Aorta (tissue), 5 donors: ENCODE measurements at regions not wholly inside any gene's neighbourhood (a gene's known extent, or its start where the extent isn't known, plus 50 kb on each side); places are given as distances from the start of the nearest gene placed in this dataset.
"Not testable (repeated sequence)": the region's sequence is repeated elsewhere in the genome, so short reads cannot be mapped to it uniquely, and the experiment has no call there.

Experiments
- ATAC-seq: fragments of 200-7000 bp; cut with Tn5 transposase; one replicate; pipeline ENCODE4 v1.9.1; 2022; ENCODE audit warnings: moderate library complexity; ENCODE audit not compliant: low FRiP score
- DNase-seq, 2 donors: peaks; one replicate each; pipeline ENCODE4 v3.0.0-alpha.2; 2020
- H3K27ac ChIP-seq, 2 donors: one replicate each; pipeline ENCODE4 v1.5.1; 2013; ENCODE audit warnings: low read length in 2 of 2, mild to moderate bottlenecking in 2 of 2, moderate library complexity in 2 of 2, control low read depth in 1 of 2, inconsistent platforms in 1 of 2, low read depth in 1 of 2
- H3K27me3 ChIP-seq, 2 donors: one replicate each; pipeline ENCODE4 v1.6.1; 2013; ENCODE audit warnings: control low read depth in 1 of 2, low read length in 1 of 2, mild to moderate bottlenecking in 1 of 2, moderate library complexity in 1 of 2; ENCODE audit not compliant: insufficient read depth in 2 of 2, control insufficient read depth in 1 of 2
- H3K36me3 ChIP-seq, 2 donors: one replicate each; pipeline ENCODE4 v1.6.1; 2013; ENCODE audit warnings: control low read depth in 1 of 2, low read length in 1 of 2, mild to moderate bottlenecking in 1 of 2; ENCODE audit not compliant: insufficient read depth in 2 of 2, control insufficient read depth in 1 of 2
- H3K4me1 ChIP-seq, 2 donors: one replicate each; pipeline ENCODE4 v1.6.1; 2013; ENCODE audit warnings: low read length in 2 of 2, control low read depth in 1 of 2, mild to moderate bottlenecking in 1 of 2, moderate library complexity in 1 of 2; ENCODE audit not compliant: insufficient read depth in 2 of 2, control insufficient read depth in 1 of 2
- H3K4me3 ChIP-seq, 2 donors: one replicate each; pipeline ENCODE4 v1.5.1; 2013; ENCODE audit warnings: low read length in 2 of 2, control low read depth in 1 of 2, mild to moderate bottlenecking in 1 of 2
- H3K9me3 ChIP-seq: one replicate; pipeline ENCODE4 v1.6.1; 2013; ENCODE audit warnings: mild to moderate bottlenecking, low read length; ENCODE audit not compliant: control insufficient read depth
- WGBS, 2 donors: extraction: QIAGEN DNeasy Blood & Tissue Kit; methylation state at CpG; one replicate each; pipeline ENCODE4 v1.1.7; 2013; 5-methylcytosine and 5-hydroxymethylcytosine counted together
- intact Hi-C, 2 donors: fragments of 100-400 bp; cut with DNase I; formaldehyde crosslinking; loops; one replicate each; pipeline versions ENCODE4 v1.14.2 to v1.15.0; 2022
- donor health status: healthy with polysubstance abuse.
- donor health status: Bipolar disorder and iron deficiency.
- donor health status: DM: no; HTN: no; CAD: no.
- donor health status: DM: no; HTN: no; CAD: no.
- donor health status: DM: yes; HTN: yes; CAD: no.

- ATAC-seq, result no peak
- intact Hi-C loops, result no loop called here
- Histone ChIP-seq H3K27ac (no peak overlapping the region), H3K9me3 (no peaks in the 10 kb centered on the region), H3K4me3 (no peak overlapping the region), H3K27me3 (no peaks in the 10 kb centered on the region), H3K36me3 (no peaks in the 10 kb centered on the region), H3K4me1 (no peaks in the 10 kb centered on the region)
- 92 to 94% methylated on average over 1 of the region's 1 CpG for WGBS, 2 donors
- no peak for DNase-seq
Measured at GRCh38 chr4:38290914-38291313, 330.7 kb downstream of the PTTG2 start.

- 63 to 64% methylated on average over 1 of the region's 1 CpG for WGBS, 2 donors
- no peaks in the 10 kb centered on the region for H3K36me3 ChIP-seq
- no peak for ATAC-seq
- DNase-seq, result no peak
- H3K9me3 ChIP-seq, result no peaks in the 10 kb centered on the region
- no peaks in the 10 kb centered on the region for H3K4me1 ChIP-seq
- no peak overlapping the region for H3K4me3 ChIP-seq
- intact Hi-C loops, result no loop called here
- no peaks in the 10 kb centered on the region for H3K27me3 ChIP-seq
- no peak overlapping the region for H3K27ac ChIP-seq
Measured at GRCh38 chr4:38292529-38292928, 332.3 kb downstream of the PTTG2 start.

DNA sequence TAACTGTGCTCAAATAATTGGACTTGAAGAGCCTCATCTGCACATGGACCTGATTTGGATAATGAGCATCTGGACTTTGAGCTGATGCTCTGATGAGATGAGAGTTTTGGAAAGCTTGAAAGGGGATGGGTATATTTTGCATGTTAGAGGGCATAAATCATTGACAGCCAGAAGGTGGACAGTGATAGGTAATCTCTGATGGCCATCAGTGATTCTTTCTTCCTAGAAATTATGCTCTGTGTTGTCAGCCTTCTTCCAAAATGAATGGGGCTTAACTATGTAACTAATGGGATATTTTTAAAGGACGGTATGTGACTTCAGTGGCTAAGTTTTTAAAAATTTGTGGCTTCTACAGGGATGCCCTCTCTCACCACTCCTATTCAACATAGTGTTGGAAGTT is 334.0 kb downstream of the PTTG2 start:
- intact Hi-C loops, result no loop called here
- no peaks in the 10 kb centered on the region for H3K36me3 ChIP-seq
- H3K4me1 ChIP-seq, result no peaks in the 10 kb centered on the region
- no peaks in the 10 kb centered on the region for H3K27me3 ChIP-seq
- H3K4me3 ChIP-seq, result no peak overlapping the region
- 89 to 92% methylated on average over 1 of the region's 1 CpG for WGBS, 2 donors
- H3K9me3 ChIP-seq, result peaks cover 5% of the 10 kb centered on the region
- no peak for ATAC-seq
- H3K27ac ChIP-seq, result no peak overlapping the region
- no peak for DNase-seq

GRCh38 chr4:38297061-38297460 is 336.9 kb downstream of the PTTG2 start:
- 88 to 89% methylated on average over 3 of the region's 3 CpGs for WGBS, 2 donors
- no peak for ATAC-seq

GRCh38 chr4:38298868-38299713 is 338.9 kb downstream of the PTTG2 start:
- 73 to 76% methylated on average over 1 of the region's 1 CpG for WGBS, 2 donors
- Histone ChIP-seq H3K27me3 (no peaks in the 10 kb centered on the region), H3K9me3 (peaks cover 5% of the 10 kb centered on the region), H3K4me3 (no peak overlapping the region), H3K27ac (no peak overlapping the region), H3K4me1 (no peaks in the 10 kb centered on the region), H3K36me3 (no peaks in the 10 kb centered on the region)
- intact Hi-C loops, result no loop called here
- ATAC-seq (no peak), DNase-seq (no peak)

More at GRCh38 chr4:38297061-38297460, 336.9 kb downstream of the PTTG2 start:
- DNase-seq, result no peak
- H3K27me3 ChIP-seq, result no peaks in the 10 kb centered on the region
- intact Hi-C loops, result no loop called here
- H3K9me3 ChIP-seq, result peaks cover 5% of the 10 kb centered on the region
- no peak overlapping the region for H3K4me3 ChIP-seq
- H3K27ac ChIP-seq, result no peak overlapping the region
- H3K4me1 ChIP-seq, result no peaks in the 10 kb centered on the region
- H3K36me3 ChIP-seq, result no peaks in the 10 kb centered on the region

DNA sequence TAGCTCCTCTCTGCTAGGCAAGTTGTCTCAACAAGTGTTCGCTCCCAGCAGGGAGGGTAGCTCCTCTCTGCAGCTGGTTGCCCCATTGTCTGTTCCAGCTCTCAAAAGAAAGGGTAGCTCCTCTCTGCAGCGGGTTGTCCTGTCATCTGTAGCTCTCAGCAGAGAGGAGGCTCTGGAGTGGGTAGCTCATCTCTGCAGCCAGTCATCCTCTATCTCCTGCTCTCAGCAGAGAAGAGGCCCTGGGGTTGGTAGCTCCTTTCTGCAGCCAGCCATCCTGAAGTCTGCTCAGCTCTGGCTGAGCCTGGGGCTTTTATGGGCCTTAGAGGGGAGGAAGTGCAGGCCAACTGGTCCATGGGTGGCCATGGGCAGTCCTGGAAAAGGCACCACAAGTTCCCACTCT is 342.7 kb downstream of the PTTG2 start:
- Histone ChIP-seq H3K27me3 (no peaks in the 10 kb centered on the region), H3K36me3 (no peaks in the 10 kb centered on the region), H3K4me3 (no peak overlapping the region), H3K27ac (no peak overlapping the region), H3K4me1 (no peaks in the 10 kb centered on the region), H3K9me3 (peaks cover 4% of the 10 kb centered on the region)
- ATAC-seq (no peak), DNase-seq (no peak)
- intact Hi-C loops, result no loop called here
- WGBS, 2 donors, result 86 to 92% methylated on average over 2 of the region's 2 CpGs

GRCh38 chr4:38304460-38304859 is 344.3 kb downstream of the PTTG2 start:
- H3K9me3 ChIP-seq, ATAC-seq, H3K27ac ChIP-seq, H3K4me3 ChIP-seq, H3K27me3 ChIP-seq, H3K36me3 ChIP-seq, H3K4me1 ChIP-seq, intact Hi-C loops, DNase-seq: not testable (repeated sequence)
- 98 to 99% methylated on average over 5 of the region's 5 CpGs for WGBS, 2 donors

GRCh38 chr4:38306482-38307071 is 346.4 kb downstream of the PTTG2 start:
- H3K36me3 ChIP-seq, result no peaks in the 10 kb centered on the region
- no peaks in the 10 kb centered on the region for H3K4me1 ChIP-seq
- WGBS, 2 donors, result 57 to 62% methylated on average over 3 of the region's 3 CpGs
- H3K27ac ChIP-seq, result no peak overlapping the region
- H3K27me3 ChIP-seq, result no peaks in the 10 kb centered on the region
- ATAC-seq (no peak), DNase-seq (no peak)
- intact Hi-C loops, result no loop called here
- H3K4me3 ChIP-seq, result no peak overlapping the region
- H3K9me3 ChIP-seq, result no peaks in the 10 kb centered on the region

DNA sequence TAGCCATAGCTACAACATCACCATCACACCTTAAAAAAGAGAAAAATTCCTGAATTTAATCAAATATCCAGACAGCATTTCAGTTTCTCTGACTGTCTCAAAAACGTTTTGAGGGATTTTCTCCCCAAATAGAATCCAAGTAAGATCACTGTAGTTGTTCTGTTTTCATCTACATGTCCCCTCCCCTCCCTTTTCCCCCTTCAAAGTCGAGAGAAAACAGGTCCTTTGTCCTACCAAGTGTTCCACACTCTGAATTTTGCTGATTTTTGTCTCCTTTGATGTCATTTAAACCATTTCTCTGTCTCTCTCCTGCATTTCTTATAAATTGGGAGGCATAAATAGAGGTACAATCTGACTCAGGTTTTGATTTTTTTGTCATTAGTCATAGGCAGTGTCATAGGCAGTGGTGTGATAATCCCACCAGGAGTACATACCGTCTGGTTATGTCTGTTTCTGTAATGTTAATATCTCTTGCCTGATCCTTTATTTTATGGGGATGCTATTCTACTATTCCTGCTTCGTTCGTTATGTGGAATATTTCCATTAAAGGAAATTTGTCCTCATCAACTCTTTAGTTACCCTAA is 348.6 kb downstream of the PTTG2 start:
- peaks cover 2% of the 10 kb centered on the region for H3K9me3 ChIP-seq
- ATAC-seq, result no peak
- no peak overlapping the region for H3K27ac ChIP-seq
- no peak for DNase-seq
- 45 to 52% methylated on average over 5 of the region's 5 CpGs for WGBS, 2 donors
- no peak overlapping the region for H3K4me3 ChIP-seq
- no peaks in the 10 kb centered on the region for H3K27me3 ChIP-seq
- intact Hi-C loops, result no loop called here
- no peaks in the 10 kb centered on the region for H3K4me1 ChIP-seq
- no peaks in the 10 kb centered on the region for H3K36me3 ChIP-seq
